ENCODE measurements at regions not wholly inside any gene's neighbourhood (a gene's known extent, or its start where the extent isn't known, plus 50 kb on each side); places are given as distances from the start of the nearest gene placed in this dataset.

GRCh38 chr13:57784633-57785032 lies 153.1 kb downstream of the PCDH17 start:
- ChIA-PET POLR2A (no interaction called here), CTCF (no interaction called here)
- TF ChIP-seq CTCF (IDR thresholded peaks at IDR 0.05; ENCODE audit: insufficient read depth, low read length, missing control alignments), result no peak
- no peak for DNase-seq (ENCODE audit: low read depth, low spot score)
- H3K4me3 ChIP-seq (ENCODE audit: low read depth, low read length), result no peak overlapping the region

GRCh38 chr13:57787058-57787791 lies 155.7 kb downstream of the PCDH17 start:
- ChIA-PET POLR2A (no interaction called here), CTCF (no interaction called here)
- no peak for DNase-seq (ENCODE audit: low read depth, low spot score)
- H3K4me3 ChIP-seq (ENCODE audit: low read depth, low read length), result no peak overlapping the region
- TF ChIP-seq CTCF (IDR thresholded peaks at IDR 0.05; ENCODE audit: insufficient read depth, low read length, missing control alignments), result no peak

GRCh38 chr13:57799624-57800023 lies 168.1 kb downstream of the PCDH17 start:
- H3K4me3 ChIP-seq (ENCODE audit: low read depth, low read length), result no peak overlapping the region
- DNase-seq (ENCODE audit: low read depth, low spot score), result no peak
- no peak for TF ChIP-seq CTCF (IDR thresholded peaks at IDR 0.05; ENCODE audit: insufficient read depth, low read length, missing control alignments)
- CTCF ChIA-PET, result no interaction called here
- POLR2A ChIA-PET, result no interaction called here

GRCh38 chr13:57813651-57814050 lies 182.1 kb downstream of the PCDH17 start:
- POLR2A ChIA-PET, result no interaction called here
- no peak for TF ChIP-seq CTCF (IDR thresholded peaks at IDR 0.05; ENCODE audit: insufficient read depth, low read length, missing control alignments)
- DNase-seq (ENCODE audit: low read depth, low spot score), result no peak
- CTCF ChIA-PET, result no interaction called here
- H3K4me3 ChIP-seq (ENCODE audit: low read depth, low read length), result no peak overlapping the region

- ChIA-PET POLR2A (no interaction called here), CTCF (no interaction called here)
- DNase-seq (ENCODE audit: low read depth, low spot score), result no peak
- TF ChIP-seq CTCF (IDR thresholded peaks at IDR 0.05; ENCODE audit: insufficient read depth, low read length, missing control alignments), result no peak
- H3K4me3 ChIP-seq (ENCODE audit: low read depth, low read length), result no peak overlapping the region
These were observed 184.1 kb downstream of the PCDH17 start for GRCh38 chr13:57815600-57815999.

GRCh38 chr13:57820924-57821323 lies 189.4 kb downstream of the PCDH17 start:
- ChIA-PET POLR2A (no interaction called here), CTCF (no interaction called here)
- no peak for TF ChIP-seq CTCF (IDR thresholded peaks at IDR 0.05; ENCODE audit: insufficient read depth, low read length, missing control alignments)
- no peak overlapping the region for H3K4me3 ChIP-seq (ENCODE audit: low read depth, low read length)
- DNase-seq (ENCODE audit: low read depth, low spot score), result no peak
